Bronchial epithelial cell (primary cell): ENCODE measurements at regions not wholly inside any gene's neighbourhood (a gene's known extent, or its start where the extent isn't known, plus 50 kb on each side); places are given as distances from the start of the nearest gene placed in this dataset.
"Not testable (repeated sequence)": the region's sequence is repeated elsewhere in the genome, so short reads cannot be mapped to it uniquely, and the experiment has no call there.

Source experiments
- DNase-seq: peaks from one replicate; pipeline ENCODE4 v3.0.0-alpha.2; 2010; ENCODE audit warnings: low read depth
- FAIRE-seq: peaks from 2 replicates; lab custom pipeline; 2011; peaks lifted over from hg19 to GRCh38; lab: Jason Lieb, UNC
- H3K27me3 ChIP-seq: 2 replicates; pipeline ENCODE4 v1.5.1; 2011; ENCODE audit warnings: low read length; ENCODE audit not compliant: control insufficient read depth, insufficient read depth
- H3K36me3 ChIP-seq: 2 replicates; pipeline ENCODE4 v1.5.1; 2011; ENCODE audit warnings: low read length; ENCODE audit not compliant: control insufficient read depth, insufficient read depth
- H3K4me3 ChIP-seq: 2 replicates; pipeline ENCODE4 v1.5.1; 2011; ENCODE audit warnings: mild to moderate bottlenecking, low read depth, low read length, control low read depth
- TF ChIP-seq, protein P1 (sequence below): IDR thresholded peaks from 2 replicates; pipeline ENCODE4 v1.5.1; 2011; ENCODE audit warnings: mild to moderate bottlenecking, moderate library complexity, low read length, control low read depth, inconsistent platforms; ENCODE audit not compliant: insufficient read depth, severe bottlenecking

DNA sequence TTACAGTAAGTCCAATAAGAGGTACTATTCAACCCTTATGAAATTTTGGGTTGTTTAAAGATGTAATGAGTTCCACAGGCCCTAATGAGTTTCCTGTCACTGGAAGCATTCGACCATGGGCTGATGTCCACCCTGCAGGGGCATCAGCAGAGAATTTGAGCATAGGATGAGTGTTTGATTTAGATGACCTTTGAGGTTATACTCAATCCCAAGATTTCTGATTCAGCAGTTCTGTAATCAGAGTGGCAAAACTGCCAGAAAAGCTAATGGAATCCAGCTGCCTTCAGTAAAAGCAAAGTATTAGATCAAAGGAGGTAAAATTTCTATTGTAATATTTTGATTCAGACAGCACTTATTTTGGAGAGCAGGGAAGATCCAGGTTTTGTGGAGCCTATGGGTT is 68.3 kb downstream of the COX7C start:
- H3K36me3 ChIP-seq = no peaks in the 10 kb centered on the region
- FAIRE-seq (no peak), DNase-seq (no peak)
- H3K4me3 ChIP-seq = no peak overlapping the region
- TF ChIP-seq, protein P1, sequence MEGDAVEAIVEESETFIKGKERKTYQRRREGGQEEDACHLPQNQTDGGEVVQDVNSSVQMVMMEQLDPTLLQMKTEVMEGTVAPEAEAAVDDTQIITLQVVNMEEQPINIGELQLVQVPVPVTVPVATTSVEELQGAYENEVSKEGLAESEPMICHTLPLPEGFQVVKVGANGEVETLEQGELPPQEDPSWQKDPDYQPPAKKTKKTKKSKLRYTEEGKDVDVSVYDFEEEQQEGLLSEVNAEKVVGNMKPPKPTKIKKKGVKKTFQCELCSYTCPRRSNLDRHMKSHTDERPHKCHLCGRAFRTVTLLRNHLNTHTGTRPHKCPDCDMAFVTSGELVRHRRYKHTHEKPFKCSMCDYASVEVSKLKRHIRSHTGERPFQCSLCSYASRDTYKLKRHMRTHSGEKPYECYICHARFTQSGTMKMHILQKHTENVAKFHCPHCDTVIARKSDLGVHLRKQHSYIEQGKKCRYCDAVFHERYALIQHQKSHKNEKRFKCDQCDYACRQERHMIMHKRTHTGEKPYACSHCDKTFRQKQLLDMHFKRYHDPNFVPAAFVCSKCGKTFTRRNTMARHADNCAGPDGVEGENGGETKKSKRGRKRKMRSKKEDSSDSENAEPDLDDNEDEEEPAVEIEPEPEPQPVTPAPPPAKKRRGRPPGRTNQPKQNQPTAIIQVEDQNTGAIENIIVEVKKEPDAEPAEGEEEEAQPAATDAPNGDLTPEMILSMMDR = no peak
- no peaks in the 10 kb centered on the region for H3K27me3 ChIP-seq

DNA sequence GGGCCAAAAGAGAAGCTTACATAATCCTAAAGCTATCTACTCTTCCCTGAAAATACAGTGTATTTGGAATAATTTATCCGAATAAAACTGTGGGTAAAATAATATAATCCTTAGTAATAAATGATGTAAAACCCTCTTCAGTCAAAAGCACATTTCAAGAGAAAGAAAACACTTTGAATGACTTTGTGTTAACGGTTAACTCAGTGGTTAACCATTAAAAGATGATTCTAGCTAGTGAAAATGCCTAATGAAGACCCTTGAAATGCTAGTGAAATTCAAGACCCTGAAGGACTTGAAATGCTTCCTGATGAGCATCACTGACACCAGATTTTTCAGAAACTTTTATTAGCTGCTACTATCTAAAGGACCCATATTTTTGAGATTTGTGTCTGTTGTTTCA is 70.7 kb downstream of the COX7C start:
- no peaks in the 10 kb centered on the region for H3K27me3 ChIP-seq
- TF ChIP-seq, protein P1 = no peak
- no peaks in the 10 kb centered on the region for H3K36me3 ChIP-seq
- FAIRE-seq (no peak), DNase-seq (no peak)
- H3K4me3 ChIP-seq = no peak overlapping the region

DNA sequence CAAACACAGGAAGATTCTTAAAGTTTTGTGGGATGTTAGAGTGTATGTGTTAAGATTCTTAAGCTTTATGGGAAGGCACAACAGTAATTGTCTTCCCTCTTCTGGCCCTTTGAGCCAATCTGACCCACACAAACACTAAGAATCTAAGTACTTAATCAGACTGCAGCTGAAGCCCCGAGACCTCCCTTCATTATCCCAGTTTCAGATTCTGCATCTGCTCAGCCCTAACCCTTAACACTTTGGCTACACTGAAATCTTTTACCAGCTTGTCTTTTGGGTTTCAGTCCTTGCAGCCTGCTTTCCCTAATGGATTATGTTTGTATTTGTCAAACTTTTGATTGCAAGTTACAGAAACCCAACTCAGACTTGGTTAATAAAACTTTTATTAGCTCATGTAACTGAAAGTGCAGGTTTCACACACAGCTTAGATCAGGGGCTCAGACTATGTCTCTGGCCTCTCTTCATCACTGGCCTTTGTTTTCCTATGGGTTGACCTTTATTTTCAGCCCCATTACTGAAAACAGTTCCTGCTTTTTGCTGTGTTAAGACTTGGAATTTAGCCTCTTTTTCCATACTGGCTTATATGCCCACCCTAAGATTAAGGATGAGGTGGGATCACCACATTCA is 71.5 kb downstream of the COX7C start:
- no peak overlapping the region for H3K4me3 ChIP-seq
- FAIRE-seq = no peak
- no peaks in the 10 kb centered on the region for H3K27me3 ChIP-seq
- TF ChIP-seq, protein P1 = no peak
- no peak for DNase-seq
- no peaks in the 10 kb centered on the region for H3K36me3 ChIP-seq

DNA sequence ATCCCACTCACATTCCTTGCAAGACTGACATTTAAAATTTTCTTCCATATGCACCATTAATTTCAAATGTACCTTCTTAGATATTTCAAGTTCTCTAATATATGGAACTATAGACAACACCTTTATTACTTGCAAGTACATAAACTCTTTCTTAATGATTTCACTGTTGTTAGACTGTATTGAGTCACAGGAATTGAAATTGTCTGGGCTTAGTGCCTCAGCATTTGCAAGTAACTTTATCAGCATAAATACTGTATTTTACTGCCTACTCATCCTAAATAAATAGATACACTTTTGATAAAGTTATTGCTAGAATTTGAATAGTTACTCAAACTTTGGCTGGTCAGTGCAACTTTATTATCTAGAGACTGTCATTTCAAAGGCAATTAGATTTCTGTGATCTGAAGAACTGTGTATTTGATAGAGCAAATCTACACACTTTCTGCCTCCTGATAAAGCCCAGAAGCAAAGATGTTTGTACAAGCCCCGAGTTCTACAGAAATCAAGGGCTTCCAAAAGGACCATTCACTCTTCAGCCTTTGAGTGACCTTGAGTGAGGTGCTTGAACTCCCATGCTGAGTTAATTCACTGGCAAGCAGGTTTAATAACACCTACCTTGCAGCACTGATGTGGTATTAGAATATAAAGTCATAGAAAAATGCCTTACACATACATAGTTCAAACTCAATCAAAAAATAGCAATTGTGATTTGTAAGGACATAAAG is 91.6 kb downstream of the COX7C start:
- TF ChIP-seq, protein P1 = no peak
- no peaks in the 10 kb centered on the region for H3K36me3 ChIP-seq
- DNase-seq (no peak), FAIRE-seq (no peak)
- H3K27me3 ChIP-seq = no peaks in the 10 kb centered on the region
- H3K4me3 ChIP-seq = no peak overlapping the region

DNA sequence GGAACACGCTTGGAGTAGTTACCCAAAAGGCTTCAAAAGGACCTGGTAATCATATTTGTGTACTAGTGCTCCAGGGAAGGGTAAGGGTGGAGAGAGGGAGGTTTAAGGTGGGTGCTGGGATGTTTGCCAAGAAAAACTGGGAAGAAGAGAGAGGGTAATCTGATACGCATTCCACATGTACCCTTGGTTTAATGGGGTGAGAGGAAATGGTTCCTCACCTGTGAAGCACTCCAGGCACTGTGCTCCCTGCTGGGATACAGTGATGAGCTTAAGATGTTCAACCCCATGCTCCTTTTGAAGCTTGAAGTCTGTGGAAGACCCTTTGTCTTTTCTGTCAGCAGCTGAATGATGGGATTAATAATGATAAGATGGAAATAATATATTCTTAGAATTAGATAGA is 98.4 kb downstream of the COX7C start:
- no peaks in the 10 kb centered on the region for H3K27me3 ChIP-seq
- DNase-seq (no peak), FAIRE-seq (no peak)

DNA sequence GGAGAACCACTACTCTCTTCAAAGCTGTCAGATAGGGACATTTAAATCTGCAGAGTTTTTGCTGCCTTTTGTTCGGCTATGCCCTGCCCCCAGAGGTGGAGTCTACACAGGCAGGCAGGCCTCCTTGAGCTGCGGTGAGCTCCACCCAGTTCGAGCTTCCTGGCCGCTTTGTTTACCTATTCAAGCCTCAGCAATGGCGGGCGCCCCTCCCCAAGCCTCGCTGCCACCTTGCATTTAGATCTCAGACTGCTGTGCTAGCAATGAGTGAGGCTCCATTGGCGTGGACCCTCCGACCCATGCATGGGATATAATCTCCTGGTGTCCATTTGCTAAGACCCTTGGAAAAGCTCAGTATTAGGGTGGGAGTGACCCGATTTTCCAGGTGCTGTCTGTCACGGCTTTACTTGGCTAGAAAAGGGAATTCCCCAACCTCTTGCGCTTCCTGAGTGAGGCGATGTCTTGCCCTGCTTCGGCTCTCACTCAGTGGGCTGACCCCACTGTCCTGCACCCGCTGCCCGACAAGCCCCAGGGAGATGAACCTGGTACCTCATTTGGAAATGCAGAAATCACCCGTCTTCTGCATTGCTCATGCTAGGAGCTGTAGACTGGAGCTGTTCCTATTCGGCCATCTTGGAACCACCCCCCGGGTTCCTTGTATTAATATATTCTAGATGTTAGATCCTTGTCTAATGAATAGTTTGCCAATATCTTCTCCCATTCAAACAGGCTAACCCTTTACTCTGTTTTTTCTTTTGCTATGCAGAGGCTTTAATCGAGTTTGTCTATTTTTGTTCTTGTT is 113.8 kb downstream of the COX7C start:
- H3K36me3 ChIP-seq, H3K4me3 ChIP-seq, DNase-seq, H3K27me3 ChIP-seq, FAIRE-seq: not testable (repeated sequence)

More for the DNA sequence above, 98.4 kb downstream of the COX7C start:
- TF ChIP-seq, protein P1 = no peak
- Histone ChIP-seq H3K36me3 (no peaks in the 10 kb centered on the region), H3K4me3 (no peak overlapping the region)
